ENCODE measurements at regions not wholly inside any gene's neighbourhood (a gene's known extent, or its start where the extent isn't known, plus 50 kb on each side); places are given as distances from the start of the nearest gene placed in this dataset.

- no peak for TF ChIP-seq CSRNP3 (CRISPR knock-in tag; IDR thresholded peaks at IDR 0.05)
- TF ChIP-seq GLIS3 (CRISPR knock-in tag; IDR thresholded peaks at IDR 0.05), result no peak
- TF ChIP-seq CSDC2 (CRISPR knock-in tag; IDR thresholded peaks at IDR 0.05), result no peak
- TF ChIP-seq RARB (CRISPR knock-in tag; IDR thresholded peaks at IDR 0.05), result no peak
- no peak for TF ChIP-seq ZFP30 (CRISPR knock-in tag; IDR thresholded peaks at IDR 0.05)
- no peak for TF ChIP-seq ZNF565 (CRISPR knock-in tag; conservative IDR thresholded peaks at IDR 0.05; ENCODE audit: low read depth)
- TF ChIP-seq ZFP3 (CRISPR knock-in tag; IDR thresholded peaks at IDR 0.05), result no peak
- no peak for TF ChIP-seq PPARA (CRISPR knock-in tag; IDR thresholded peaks at IDR 0.05; ENCODE audit: borderline replicate concordance)
- TF ChIP-seq SNAI2 (CRISPR knock-in tag; IDR thresholded peaks at IDR 0.05), result no peak
These were observed 857.9 kb upstream of the CADM2 start for GRCh38 chr3:84100861-84101260.
